Neural crest cell (in vitro differentiated cells): ENCODE measurements at regions not wholly inside any gene's neighbourhood (a gene's known extent, or its start where the extent isn't known, plus 50 kb on each side); places are given as distances from the start of the nearest gene placed in this dataset.

Experiments used
- DNase-seq: peaks from one replicate; pipeline ENCODE4 v3.0.0; 2021; ENCODE audit warnings: low read depth, mixed read lengths, low spot score
- H3K27ac Mint-ChIP-seq: one replicate; pipeline ENCODE4 v1.8.0; 2021; ENCODE audit warnings: mild to moderate bottlenecking, mixed read lengths; ENCODE audit not compliant: unreplicated experiment
- H3K27me3 Mint-ChIP-seq: 2 replicates; pipeline ENCODE4 v1.8.0; 2021; ENCODE audit warnings: low read depth, mild to moderate bottlenecking, mixed read lengths
- H3K36me3 Mint-ChIP-seq: 2 replicates; pipeline ENCODE4 v1.8.0; 2021; ENCODE audit warnings: low read depth, mild to moderate bottlenecking, mixed read lengths
- H3K4me1 Mint-ChIP-seq: 2 replicates; pipeline ENCODE4 v1.8.0; 2021; ENCODE audit warnings: mixed read lengths
- H3K4me3 Mint-ChIP-seq: one replicate; pipeline ENCODE4 v1.8.0; 2021; ENCODE audit warnings: mild to moderate bottlenecking, mixed read lengths
- H3K9me3 Mint-ChIP-seq: 2 replicates; pipeline ENCODE4 v1.8.0; 2021; ENCODE audit warnings: mixed read lengths
- CTCF ChIP-seq: fragments of 200-600 bp; sonication (generic); conservative IDR thresholded peaks from 2 replicates; pipeline ENCODE4 v1.5.0; 2021; ENCODE audit warnings: antibody characterized with exemption, mild to moderate bottlenecking

GRCh38 chr21:41674402-41674801 is 92.5 kb downstream of the RIPK4 start:
- no peak for DNase-seq
- Mint-ChIP-seq H3K4me1 (peaks cover 12% of the 10 kb centered on the region), H3K9me3 (no peaks in the 10 kb centered on the region), H3K27me3 (no peaks in the 10 kb centered on the region), H3K27ac (no peak overlapping the region), H3K36me3 (no peaks in the 10 kb centered on the region), H3K4me3 (no peak overlapping the region)
- TF ChIP-seq CTCF: no peak

- no peak for DNase-seq
- no peaks in the 10 kb centered on the region for H3K9me3 Mint-ChIP-seq
- H3K36me3 Mint-ChIP-seq: no peaks in the 10 kb centered on the region
Observed at GRCh38 chr21:41673596-41674335, 93.1 kb downstream of the RIPK4 start.

GRCh38 chr21:41673071-41673470 is 93.8 kb downstream of the RIPK4 start:
- no peak for TF ChIP-seq CTCF
- no peaks in the 10 kb centered on the region for H3K9me3 Mint-ChIP-seq
- no peaks in the 10 kb centered on the region for H3K27me3 Mint-ChIP-seq
- H3K4me1 Mint-ChIP-seq: no peaks in the 10 kb centered on the region
- no peak overlapping the region for H3K27ac Mint-ChIP-seq
- DNase-seq: no peak
- H3K36me3 Mint-ChIP-seq: no peaks in the 10 kb centered on the region
- H3K4me3 Mint-ChIP-seq: no peak overlapping the region

More at GRCh38 chr21:41673596-41674335, 93.1 kb downstream of the RIPK4 start:
- no peaks in the 10 kb centered on the region for H3K27me3 Mint-ChIP-seq
- peaks cover 6% of the 10 kb centered on the region for H3K4me1 Mint-ChIP-seq
- no peak overlapping the region for H3K4me3 Mint-ChIP-seq
- no peak overlapping the region for H3K27ac Mint-ChIP-seq
- no peak for TF ChIP-seq CTCF

- H3K36me3 Mint-ChIP-seq: no peaks in the 10 kb centered on the region
- H3K27me3 Mint-ChIP-seq: no peaks in the 10 kb centered on the region
- H3K4me1 Mint-ChIP-seq: no peaks in the 10 kb centered on the region
- H3K4me3 Mint-ChIP-seq: no peak overlapping the region
- no peak for TF ChIP-seq CTCF
- no peak for DNase-seq
- no peaks in the 10 kb centered on the region for H3K9me3 Mint-ChIP-seq
- H3K27ac Mint-ChIP-seq: no peak overlapping the region
Observed at GRCh38 chr21:41672543-41672915, 94.3 kb downstream of the RIPK4 start.

- no peak for DNase-seq
- H3K27me3 Mint-ChIP-seq: no peaks in the 10 kb centered on the region
- TF ChIP-seq CTCF: no peak
- no peak overlapping the region for H3K4me3 Mint-ChIP-seq
- no peaks in the 10 kb centered on the region for H3K9me3 Mint-ChIP-seq
- no peaks in the 10 kb centered on the region for H3K4me1 Mint-ChIP-seq
- no peak overlapping the region for H3K27ac Mint-ChIP-seq
- H3K36me3 Mint-ChIP-seq: no peaks in the 10 kb centered on the region
Observed at GRCh38 chr21:41671859-41672542, 94.9 kb downstream of the RIPK4 start.
